Cerebellar nuclear complex (tissue), 1 donor: ENCODE measurements at regions not wholly inside any gene's neighbourhood (a gene's known extent, or its start where the extent isn't known, plus 50 kb on each side); places are given as distances from the start of the nearest gene placed in this dataset.
A peak's percentile ranks its signal among the peaks of the same experiment; 100 is the strongest.

Source experiments
- DNase-seq, 2 experiments: peaks; one replicate each; lab custom pipeline; 2025; lab: John Stamatoyannopoulos, UW

GRCh38 chr15:38647683-38648082 is 83.1 kb upstream of the RASGRP1 start:
- peak in 1 of 2 experiments; percentile 13 for DNase-seq

DNA sequence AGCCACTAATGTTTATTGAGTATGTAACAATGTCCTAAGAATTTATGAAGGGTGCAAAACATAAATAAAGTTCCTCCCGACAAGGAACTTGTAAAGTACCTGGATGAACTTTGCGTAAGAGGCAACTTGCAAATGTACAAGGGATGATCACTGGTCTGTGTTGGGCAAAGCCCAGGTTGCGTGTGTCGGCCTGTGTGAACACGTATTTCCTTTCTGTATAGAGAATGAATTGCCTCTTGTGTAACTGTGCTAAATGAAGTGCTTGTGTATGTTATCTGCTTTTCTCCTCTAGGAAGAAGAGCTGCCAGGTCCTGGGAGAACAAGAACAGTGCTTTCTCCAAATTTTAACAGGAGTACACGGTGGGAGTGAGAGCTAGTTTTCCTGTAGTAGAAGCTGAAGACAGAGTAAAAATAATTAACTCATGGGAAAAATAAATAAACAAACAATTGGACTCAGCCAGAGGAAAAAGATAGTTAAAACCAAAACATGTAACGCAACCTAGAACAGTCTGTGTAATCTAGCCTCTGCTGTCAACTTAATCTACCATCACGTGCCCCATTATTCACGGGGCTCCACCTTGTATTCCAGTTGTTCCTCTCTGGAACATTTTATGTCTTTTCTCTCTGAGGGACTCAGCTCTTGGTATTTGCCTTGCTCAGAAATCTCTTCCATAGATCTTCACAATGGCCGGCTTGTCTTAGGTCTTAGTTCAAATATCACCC is 83.7 kb upstream of the RASGRP1 start:
- no peak for DNase-seq

DNA sequence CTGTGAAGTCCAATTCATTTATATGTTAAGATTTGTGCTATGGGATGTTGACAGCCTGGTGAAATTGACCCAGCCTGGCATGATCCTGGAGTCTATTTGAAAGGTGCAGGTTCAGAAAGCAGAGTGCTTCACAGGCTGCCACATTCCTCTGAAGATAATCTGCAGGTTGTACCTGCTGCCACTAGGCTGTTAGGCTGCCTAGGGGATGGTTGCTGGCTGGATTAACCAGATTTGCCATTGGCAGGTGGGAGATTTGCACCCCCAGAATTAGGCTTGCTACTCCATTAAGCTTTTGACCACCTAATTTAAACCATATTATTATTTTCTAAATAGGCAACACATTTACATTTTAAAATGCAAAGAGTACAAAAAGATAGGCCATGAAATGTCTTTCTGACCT is 85.8 kb upstream of the RASGRP1 start:
- DNase-seq = no peak

GRCh38 chr15:38650936-38651327 is 86.3 kb upstream of the RASGRP1 start:
- no peak for DNase-seq

DNA sequence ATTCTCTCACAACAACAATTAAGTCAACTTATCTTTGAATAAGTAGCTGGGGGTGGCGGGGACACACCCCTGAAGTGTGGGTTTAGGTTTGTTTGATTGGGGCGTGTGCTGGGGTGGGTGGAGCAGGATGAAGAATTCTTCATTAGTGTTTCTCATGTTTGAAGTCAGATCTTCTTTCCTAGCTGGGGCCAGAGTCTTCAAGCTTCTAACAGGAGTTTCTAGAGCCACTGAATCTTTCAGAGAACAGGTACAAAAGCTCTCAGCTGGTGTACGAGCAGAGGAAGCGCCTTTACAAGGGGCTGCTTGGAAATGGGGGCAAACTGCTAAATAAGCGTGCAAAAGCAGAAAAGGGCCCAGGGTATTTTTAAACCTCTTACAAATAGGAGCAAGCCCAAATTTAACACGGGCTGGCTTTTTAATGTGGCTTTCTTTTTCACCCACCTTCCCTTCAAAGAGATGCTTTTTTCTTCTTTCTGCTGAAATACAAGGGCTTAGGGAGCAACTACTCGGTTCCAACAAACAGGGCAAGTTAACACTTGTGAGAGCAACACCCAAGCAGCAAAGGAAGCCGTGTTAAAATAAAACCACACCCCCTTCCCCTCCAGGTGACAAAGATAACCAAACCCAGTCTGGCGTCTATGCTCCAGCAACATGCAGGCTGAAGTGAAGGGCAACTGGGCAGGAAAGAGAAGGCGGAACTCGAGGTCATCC is 86.9 kb upstream of the RASGRP1 start:
- no peak for DNase-seq

GRCh38 chr15:38652183-38652794 is 87.7 kb upstream of the RASGRP1 start:
- no peak for DNase-seq

DNA sequence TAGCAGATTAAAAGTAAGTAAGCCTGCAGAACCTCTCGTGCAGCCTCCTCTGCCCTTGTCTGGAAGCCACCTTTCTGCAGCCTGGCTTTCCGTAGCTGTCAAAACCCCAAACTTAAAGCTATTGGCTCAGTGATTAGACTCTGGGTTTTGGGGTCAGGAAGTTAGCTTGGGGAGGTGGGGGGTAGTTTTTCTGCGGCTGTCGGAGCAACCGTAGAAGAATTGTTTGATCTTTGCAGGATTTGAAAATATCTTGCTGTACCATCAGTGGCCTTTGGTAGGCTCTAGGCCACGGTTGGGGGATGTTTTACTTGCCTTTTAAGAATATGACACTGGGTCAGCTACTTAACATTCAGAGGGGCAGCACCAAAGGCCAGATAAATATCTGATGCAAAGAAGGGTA is 88.4 kb upstream of the RASGRP1 start:
- no peak for DNase-seq

DNA sequence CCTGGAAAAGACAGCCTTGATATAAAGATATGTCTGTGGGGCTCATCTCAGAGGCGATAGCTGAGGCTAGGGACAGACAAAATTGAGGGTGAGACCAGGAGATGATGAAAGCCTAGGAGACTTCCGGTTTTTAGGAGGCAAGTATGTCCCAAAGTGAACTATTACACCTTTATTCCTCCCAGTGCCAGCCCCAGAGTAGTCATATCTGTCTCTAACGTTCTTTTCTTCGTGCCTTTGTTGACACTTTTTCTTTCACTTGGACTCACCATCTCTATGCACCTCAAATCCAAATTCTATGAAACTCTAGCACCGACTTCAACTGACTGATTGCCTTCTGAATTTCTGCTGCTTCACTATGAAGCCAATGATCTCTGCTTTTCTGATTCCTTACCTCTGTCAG is 93.8 kb upstream of the RASGRP1 start:
- DNase-seq = no peak

GRCh38 chr15:38660738-38661137 is 96.1 kb upstream of the RASGRP1 start:
- no peak for DNase-seq

DNA sequence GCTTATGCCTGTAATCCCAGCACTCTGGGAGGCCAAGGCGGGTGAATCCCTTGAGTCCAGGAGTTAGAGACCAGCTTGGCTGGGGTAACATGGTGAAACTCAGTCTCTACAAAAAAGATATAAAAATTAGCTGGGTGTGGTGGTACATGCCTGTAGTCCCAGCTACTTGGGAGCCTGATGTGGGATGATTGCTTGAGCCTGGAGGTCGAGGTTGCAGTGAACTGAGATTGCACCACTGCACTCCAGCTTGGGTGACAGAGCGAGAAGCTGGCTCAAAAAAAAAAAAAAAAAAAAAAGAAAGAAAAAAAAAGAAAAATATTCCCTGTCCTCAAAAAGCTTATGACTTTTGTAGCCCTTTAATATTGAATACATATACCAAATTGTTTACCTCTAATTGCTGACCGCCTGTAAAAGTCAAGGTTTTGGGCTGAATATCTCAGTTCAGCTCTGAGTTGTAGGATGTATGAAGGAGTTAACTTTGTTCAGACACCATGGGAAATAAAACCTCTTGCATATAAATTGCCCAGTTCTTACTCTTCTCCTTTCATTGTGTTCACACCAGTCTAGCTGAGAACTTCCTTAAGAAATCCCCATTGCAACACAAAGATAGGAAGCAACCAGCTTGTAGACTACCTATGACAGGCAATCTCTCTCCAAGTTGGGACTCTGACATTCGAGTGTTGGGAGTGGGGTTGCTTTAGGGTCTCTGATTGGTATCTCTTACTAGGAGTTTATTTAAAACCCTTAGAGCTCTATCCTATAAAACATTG is 97.6 kb upstream of the RASGRP1 start:
- no peak for DNase-seq

- DNase-seq = no peak
Observed at GRCh38 chr15:38662805-38663204, 98.2 kb upstream of the RASGRP1 start.

DNA sequence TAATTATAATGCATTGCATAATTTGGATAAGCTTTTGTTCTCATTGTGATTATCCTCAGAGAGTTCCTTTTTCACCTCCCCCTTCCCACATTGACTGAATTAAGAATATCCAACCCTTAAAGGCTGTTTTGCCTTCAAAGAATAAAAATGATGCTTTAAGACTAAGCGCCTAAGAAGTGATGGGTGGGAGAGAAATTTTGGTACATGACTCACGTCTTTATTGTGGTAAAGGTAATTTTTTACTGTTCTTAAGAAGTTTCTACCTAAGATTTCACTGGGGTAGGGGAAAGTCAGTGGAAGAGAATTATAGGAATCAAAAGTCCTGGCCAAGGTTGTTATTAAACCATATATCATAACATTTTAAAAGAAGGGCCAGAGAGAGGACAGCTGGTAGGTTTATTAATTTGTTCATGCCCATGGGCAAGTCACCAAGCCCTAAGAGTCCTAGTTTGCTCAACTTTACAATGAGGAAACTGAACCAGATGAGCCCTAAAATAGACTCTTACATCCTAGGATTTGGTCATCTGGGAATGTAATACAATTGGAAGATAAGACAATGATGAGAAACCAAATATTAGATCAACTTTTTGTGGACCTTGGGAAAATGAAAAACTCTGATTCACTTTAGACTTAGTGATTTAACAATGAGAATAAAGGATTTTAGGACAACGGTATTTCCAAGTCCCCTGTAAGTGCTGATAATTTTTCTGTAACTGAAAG is 101.1 kb upstream of the RASGRP1 start:
- DNase-seq = no peak

- no peak for DNase-seq
Observed at GRCh38 chr15:38666865-38667510, 102.4 kb upstream of the RASGRP1 start.

GRCh38 chr15:38667890-38668850 is 103.6 kb upstream of the RASGRP1 start:
- DNase-seq = no peak

DNA sequence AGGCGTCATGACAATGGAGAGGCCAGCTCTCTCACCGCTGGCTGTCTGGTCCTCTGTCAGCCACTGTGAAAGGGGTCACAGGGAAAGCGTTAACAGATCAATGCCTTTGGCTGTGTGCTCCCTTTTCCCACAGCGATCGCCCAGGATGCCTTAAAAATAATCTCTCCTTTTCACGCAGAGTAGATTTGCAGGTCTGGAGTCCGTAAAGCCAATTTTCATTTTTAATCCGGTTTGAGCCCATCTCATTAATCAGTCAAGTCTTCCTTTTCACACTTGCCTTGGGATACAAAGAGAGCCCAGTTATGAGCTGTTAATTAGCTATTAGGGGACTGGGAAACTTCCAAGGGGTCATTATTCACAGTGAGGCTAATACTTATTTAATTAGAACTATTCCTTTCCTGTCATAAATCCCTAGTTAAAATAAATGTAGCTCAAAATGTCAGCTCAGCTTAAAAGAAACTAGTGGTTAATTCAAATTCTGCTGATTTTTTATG is 104.3 kb upstream of the RASGRP1 start:
- DNase-seq = no peak

DNA sequence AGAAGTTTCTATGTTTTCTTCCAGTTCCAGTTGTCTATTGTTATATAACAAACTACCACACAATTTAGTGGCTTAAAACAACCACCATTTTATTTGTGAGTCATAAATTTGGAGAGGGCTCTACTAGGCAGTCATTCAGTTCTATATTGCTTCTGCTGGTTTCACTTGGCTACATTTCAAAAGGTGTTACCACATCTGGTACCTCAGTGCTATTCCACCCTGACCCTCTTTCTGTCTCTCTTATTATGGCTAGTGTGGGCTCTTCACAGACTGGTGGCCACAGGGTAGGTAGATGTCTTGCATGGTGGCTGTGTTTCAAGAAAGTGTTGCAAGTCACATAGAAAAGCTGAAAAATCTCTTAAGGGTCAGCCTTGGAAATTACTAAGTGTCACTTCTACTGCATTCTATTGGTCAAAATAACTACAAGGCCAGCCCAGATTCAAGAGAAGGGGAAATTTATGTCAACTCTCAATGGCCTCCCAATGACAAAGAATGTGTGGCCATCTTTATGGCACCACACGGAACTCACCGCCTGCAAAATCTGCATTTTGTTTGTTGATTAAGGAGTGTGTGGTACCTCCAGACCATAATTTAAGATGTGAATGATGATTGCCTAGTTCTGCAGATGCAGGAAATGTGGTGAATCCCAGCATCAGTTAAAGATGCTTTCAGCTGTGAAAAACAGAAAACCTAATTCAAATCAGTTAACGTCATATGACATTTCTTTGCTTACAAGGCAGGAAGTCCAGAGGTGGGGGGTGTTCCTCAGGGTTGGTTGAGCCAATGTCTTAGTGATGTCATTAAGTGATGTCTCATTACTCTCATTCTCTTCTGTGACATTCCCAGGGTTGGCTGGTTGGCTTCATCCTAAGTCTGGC is 105.8 kb upstream of the RASGRP1 start:
- no peak for DNase-seq

DNA sequence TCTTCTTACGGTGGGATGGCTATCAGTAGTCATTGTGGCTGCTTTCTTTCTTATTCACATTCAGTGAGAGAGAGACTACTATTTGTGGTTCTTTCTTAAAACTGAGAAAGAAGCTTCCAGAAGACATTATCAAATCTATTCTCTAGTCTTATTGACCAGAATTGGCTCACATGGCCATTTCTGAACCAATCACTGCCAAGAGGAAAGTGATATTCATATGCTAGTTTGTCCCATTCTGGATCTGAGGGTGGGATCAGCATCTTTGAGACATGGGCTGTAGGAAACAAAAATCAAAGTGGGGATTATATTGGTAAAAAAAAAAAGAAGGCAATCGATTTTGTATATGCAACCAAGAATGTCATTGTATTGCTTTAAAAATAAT is 106.4 kb upstream of the RASGRP1 start:
- no peak for DNase-seq

DNA sequence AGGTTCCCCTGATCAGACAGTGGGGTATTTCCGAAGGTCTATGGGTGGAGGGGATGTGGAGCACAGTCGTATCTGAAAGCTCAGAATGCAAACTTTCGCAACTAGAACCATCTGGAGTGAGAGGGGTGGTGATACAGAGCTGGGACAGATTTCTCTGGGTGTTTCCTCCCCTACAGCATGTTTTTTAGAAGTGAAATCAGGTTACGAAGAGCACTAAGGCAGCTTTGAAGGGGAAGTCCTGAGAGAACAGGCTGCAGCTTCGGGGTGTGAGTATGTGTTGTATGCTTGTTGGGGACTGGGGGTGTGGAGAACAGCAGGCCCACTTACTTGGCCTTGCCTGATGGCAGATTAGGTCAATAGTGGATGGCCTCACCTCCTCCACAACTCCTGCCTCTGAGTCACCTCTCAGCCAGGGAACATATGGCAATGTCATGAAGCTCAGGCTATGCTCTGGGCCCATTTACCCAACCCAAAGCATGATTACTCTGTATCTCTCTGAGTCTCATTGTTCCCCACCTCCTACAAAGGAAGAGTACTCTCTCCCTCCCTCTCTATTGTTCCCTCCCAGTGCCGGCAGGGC is 107.2 kb upstream of the RASGRP1 start:
- no peak for DNase-seq

- DNase-seq = no peak
Observed at GRCh38 chr15:38672273-38672672, 107.7 kb upstream of the RASGRP1 start.
